Occipital lobe (tissue), 1 donor: ENCODE measurements at regions not wholly inside any gene's neighbourhood (a gene's known extent, or its start where the extent isn't known, plus 50 kb on each side); places are given as distances from the start of the nearest gene placed in this dataset.

Source experiments
- DNase-seq: peaks from one replicate; lab custom pipeline; 2025; lab: John Stamatoyannopoulos, UW

- no peak for DNase-seq
Observed at GRCh38 chr4:41456559-41457101, 81.3 kb upstream of the LIMCH1 start.

GRCh38 chr4:41458689-41459088, 79.3 kb upstream of the LIMCH1 start:
- no peak for DNase-seq

GRCh38 chr4:41460641-41461040, 77.3 kb upstream of the LIMCH1 start:
- no peak for DNase-seq

GRCh38 chr4:41461780-41462307, 76.1 kb upstream of the LIMCH1 start:
- DNase-seq, result no peak

- peak; percentile 33 for DNase-seq
Observed at GRCh38 chr4:41465146-41465761, 72.7 kb upstream of the LIMCH1 start.

- no peak for DNase-seq
Observed at GRCh38 chr4:41466249-41466648, 71.7 kb upstream of the LIMCH1 start.

GRCh38 chr4:41468122-41468521, 69.8 kb upstream of the LIMCH1 start:
- no peak for DNase-seq

- no peak for DNase-seq
Observed at GRCh38 chr4:41471126-41472071, 66.6 kb upstream of the LIMCH1 start.

GRCh38 chr4:41472081-41472480, 65.9 kb upstream of the LIMCH1 start:
- no peak for DNase-seq

- no peak for DNase-seq
Observed at GRCh38 chr4:41473176-41473575, 64.8 kb upstream of the LIMCH1 start.

- DNase-seq, result no peak
Observed at GRCh38 chr4:41475402-41475801, 62.6 kb upstream of the LIMCH1 start.

- no peak for DNase-seq
Observed at GRCh38 chr4:41476310-41476885, 61.6 kb upstream of the LIMCH1 start.

GRCh38 chr4:41477181-41477905, 60.6 kb upstream of the LIMCH1 start:
- no peak for DNase-seq

GRCh38 chr4:41478518-41478917, 59.4 kb upstream of the LIMCH1 start:
- no peak for DNase-seq

- DNase-seq, result no peak
Observed at GRCh38 chr4:41480896-41481311, 57.1 kb upstream of the LIMCH1 start.

GRCh38 chr4:41483771-41484170, 54.2 kb upstream of the LIMCH1 start:
- no peak for DNase-seq

- no peak for DNase-seq
Observed at GRCh38 chr4:41485041-41485440, 52.9 kb upstream of the LIMCH1 start.

- DNase-seq, result no peak
Observed at GRCh38 chr4:41487868-41488440, 50.0 kb upstream of the LIMCH1 start.
